Heart left ventricle (tissue), 16 donors: ENCODE measurements at regions not wholly inside any gene's neighbourhood (a gene's known extent, or its start where the extent isn't known, plus 50 kb on each side); places are given as distances from the start of the nearest gene placed in this dataset.

Experiments
- ATAC-seq, 4 donors: fragments of 200-7000 bp; cut with Tn5 transposase; one replicate each; pipeline ENCODE4 v1.9.1; 2020 to 2022; ENCODE audit warnings: moderate library complexity in 4 of 4, mild to moderate bottlenecking in 3 of 4, moderate number of reproducible peaks in 1 of 4
- DNase-seq, 5 donors: peaks; one replicate each; pipeline ENCODE4 v3.0.0-alpha.2; 2020
- H3K27ac ChIP-seq, 12 donors: fragments of 200-600 bp; sonication (generic) in 4 of 12; one replicate each; pipeline versions ENCODE4 v1.5.0 to v1.8.0; 2016 to 2022; ENCODE audit warnings: mild to moderate bottlenecking in 2 of 12
- H3K27me3 ChIP-seq, 9 donors: fragments of 200-600 bp; sonication (generic) in 2 of 9; one replicate each; pipeline versions ENCODE4 v1.5.1 to v1.8.0; 2016 to 2022; ENCODE audit warnings: mild to moderate bottlenecking in 3 of 9
- H3K36me3 ChIP-seq, 9 donors: fragments of 200-600 bp; sonication (generic) in 2 of 9; one replicate each; pipeline versions ENCODE4 v1.5.0 to v1.8.0; 2018 to 2022; ENCODE audit warnings: mild to moderate bottlenecking in 2 of 9
- H3K4me1 ChIP-seq, 12 donors: fragments of 200-600 bp; sonication (generic) in 4 of 12; one replicate each; pipeline versions ENCODE4 v1.5.0 to v1.8.0; 2016 to 2022; ENCODE audit warnings: mild to moderate bottlenecking in 3 of 12
- H3K4me3 ChIP-seq, 12 donors: fragments of 200-600 bp; sonication (generic) in 4 of 12; one replicate each; pipeline versions ENCODE4 v1.5.0 to v1.8.0; 2017 to 2022; ENCODE audit warnings: mild to moderate bottlenecking in 9 of 12, moderate library complexity in 4 of 12
- H3K9me3 ChIP-seq, 12 donors: fragments of 200-600 bp; sonication (generic) in 4 of 12; one replicate each; pipeline versions ENCODE4 v1.5.0 to v1.8.0; 2016 to 2022; ENCODE audit warnings: mild to moderate bottlenecking in 1 of 12
- POLR2A ChIP-seq, 2 donors: fragments of 450-650 bp; IDR thresholded peaks; one replicate each; pipeline ENCODE4 v1.6.1; 2017; ENCODE audit warnings: antibody characterized with exemption in 2 of 2, mild to moderate bottlenecking in 2 of 2, moderate library complexity in 2 of 2
- WGBS, 4 donors: extraction: QIAGEN DNeasy Blood & Tissue Kit in 2 of 4; methylation state at CpG; one replicate each; pipeline versions ENCODE4 v1.1.5 to v1.1.7; 2013 to 2018; 5-methylcytosine and 5-hydroxymethylcytosine counted together
- intact Hi-C, 10 donors: fragments of 100-400 bp; cut with DNase I; formaldehyde crosslinking; loops; one replicate each; pipeline versions ENCODE4 v1.11.1 to v1.14.2; 2022
- TF ChIP-seq, protein P1 (sequence below), 12 donors: fragments of 200-600 bp; sonication (generic) in 4 of 12; IDR thresholded peaks; one replicate each; pipeline versions ENCODE4 v1.5.0 to v1.8.0; 2018 to 2022; ENCODE audit warnings: antibody characterized with exemption in 12 of 12, mild to moderate bottlenecking in 5 of 12
- donor health status: ischemic (EF 13 %, LVEDD 7.1; RV severe dilation, severe dysfunction).
- donor health status: healthy with polysubstance abuse.
- donor health status: DM: no; HTN: yes; CAD: no.
- donor health status: DM: no; HTN: no; CAD: no.
- donor health status: ischemic (EF 25% LVEDD 6.9; RV normal size, moderate dysfunction).
- donor health status: ischemic (EF 25% LVEDD 5.7; RV mildly dilated, moderate dysfunction).
- donor health status: healthy.
- donor health status: DM: yes; HTN: yes; CAD: no.
- donor health status: ischemic (EF 35%, LVEDD 5.7; RV mildly dilated, moderate dysfunction).
- donor health status: nonischemic (EF 11% LVEDD 7.7; RV severe dilation, severe dysfunction).
- donor health status: DM: yes; HTN: yes; CAD: no.
- donor health status: PGD.
- donor health status: ischemic (EF 29% LVEDD 5.4; RV normal size, mild dysfunction).
- donor health status: nonischemic (EF 23%, LVEDD 6.1; RV moderate dilation, normal function).

GRCh38 chr4:15364183-15364582, 63.6 kb upstream of the C1QTNF7 start:
- intact Hi-C loops = no loop called here
- DNase-seq = no peak
- no peak for TF ChIP-seq POLR2A (IDR thresholded peaks at IDR 0.05)
- TF ChIP-seq, protein P1, sequence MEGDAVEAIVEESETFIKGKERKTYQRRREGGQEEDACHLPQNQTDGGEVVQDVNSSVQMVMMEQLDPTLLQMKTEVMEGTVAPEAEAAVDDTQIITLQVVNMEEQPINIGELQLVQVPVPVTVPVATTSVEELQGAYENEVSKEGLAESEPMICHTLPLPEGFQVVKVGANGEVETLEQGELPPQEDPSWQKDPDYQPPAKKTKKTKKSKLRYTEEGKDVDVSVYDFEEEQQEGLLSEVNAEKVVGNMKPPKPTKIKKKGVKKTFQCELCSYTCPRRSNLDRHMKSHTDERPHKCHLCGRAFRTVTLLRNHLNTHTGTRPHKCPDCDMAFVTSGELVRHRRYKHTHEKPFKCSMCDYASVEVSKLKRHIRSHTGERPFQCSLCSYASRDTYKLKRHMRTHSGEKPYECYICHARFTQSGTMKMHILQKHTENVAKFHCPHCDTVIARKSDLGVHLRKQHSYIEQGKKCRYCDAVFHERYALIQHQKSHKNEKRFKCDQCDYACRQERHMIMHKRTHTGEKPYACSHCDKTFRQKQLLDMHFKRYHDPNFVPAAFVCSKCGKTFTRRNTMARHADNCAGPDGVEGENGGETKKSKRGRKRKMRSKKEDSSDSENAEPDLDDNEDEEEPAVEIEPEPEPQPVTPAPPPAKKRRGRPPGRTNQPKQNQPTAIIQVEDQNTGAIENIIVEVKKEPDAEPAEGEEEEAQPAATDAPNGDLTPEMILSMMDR (IDR thresholded peaks at IDR 0.05) = no peak

DNA sequence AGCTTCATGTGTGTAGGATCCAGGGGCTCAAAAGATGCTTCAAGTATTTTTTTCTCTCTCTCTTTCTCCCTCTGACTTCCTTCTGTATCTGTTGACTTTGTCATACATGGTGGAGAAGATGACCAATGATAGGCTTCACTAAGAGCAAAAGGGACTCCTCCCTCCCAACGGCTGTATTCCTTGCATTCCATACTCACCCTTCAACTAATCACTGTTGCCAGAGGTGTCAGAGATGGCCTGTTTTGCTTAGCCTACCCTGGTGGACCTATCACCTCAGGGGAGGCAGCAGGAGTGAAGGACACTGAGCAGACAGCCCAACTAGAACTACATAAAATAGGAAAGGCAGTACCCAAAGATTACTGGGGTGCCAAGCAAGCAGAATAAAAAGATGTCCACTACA, 62.2 kb upstream of the C1QTNF7 start:
- Histone ChIP-seq H3K4me3 (no peak overlapping the region), H3K27me3 (no peaks in the 10 kb centered on the region), H3K9me3 (no peaks in the 10 kb centered on the region), H3K27ac (no peak overlapping the region), H3K4me1 (peaks cover 0 to 21% (median 0%) of the 10 kb centered on the region in 12 donors), H3K36me3 (no peaks in the 10 kb centered on the region)
- no peak for TF ChIP-seq POLR2A (IDR thresholded peaks at IDR 0.05)
- TF ChIP-seq, protein P1 (IDR thresholded peaks at IDR 0.05) = no peak
- WGBS, 4 donors = 9 to 19% (median 13%) methylated on average over 1 of the region's 1 CpG
- intact Hi-C loops = loop anchor here in 1 of 10 donors (5.0 kb wide), 1 partner anchor 57 kb away; no protein-coding TSS in a partner anchor
- DNase-seq = no peak
- ATAC-seq = no peak

More at GRCh38 chr4:15364183-15364582, 63.6 kb upstream of the C1QTNF7 start:
- Histone ChIP-seq H3K36me3 (no peaks in the 10 kb centered on the region), H3K27ac (no peak overlapping the region), H3K4me1 (peaks cover 0 to 11% (median 0%) of the 10 kb centered on the region in 12 donors), H3K27me3 (no peaks in the 10 kb centered on the region), H3K9me3 (no peaks in the 10 kb centered on the region), H3K4me3 (no peak overlapping the region)
- no peak for ATAC-seq

- ATAC-seq = no peak
- WGBS, 4 donors = 31 to 49% (median 44%) methylated on average over 1 of the region's 1 CpG
- TF ChIP-seq, protein P1 (IDR thresholded peaks at IDR 0.05) = no peak
- TF ChIP-seq POLR2A (IDR thresholded peaks at IDR 0.05) = no peak
- intact Hi-C loops = loop anchor here in 1 of 10 donors (5.0 kb wide), 1 partner anchor 56 kb away; no protein-coding TSS in a partner anchor
- no peak overlapping the region for H3K4me3 ChIP-seq
- H3K4me1 ChIP-seq = peaks cover 0 to 24% (median 0%) of the 10 kb centered on the region in 12 donors
- H3K27ac ChIP-seq = peak overlapping the region in 3 of 12 donors; percentile 4 to 20 (median 15)
- H3K36me3 ChIP-seq = no peaks in the 10 kb centered on the region
- H3K9me3 ChIP-seq = no peaks in the 10 kb centered on the region
- no peaks in the 10 kb centered on the region for H3K27me3 ChIP-seq
- DNase-seq = no peak
Measured at GRCh38 chr4:15366721-15367120, 61.1 kb upstream of the C1QTNF7 start.

GRCh38 chr4:15368856-15369255, 59.0 kb upstream of the C1QTNF7 start:
- no peaks in the 10 kb centered on the region for H3K36me3 ChIP-seq
- H3K9me3 ChIP-seq = no peaks in the 10 kb centered on the region
- DNase-seq (no peak), ATAC-seq (peak in 1 of 4 donors; percentile 14)
- WGBS, 4 donors = 58 to 80% (median 63%) methylated on average over 3 of the region's 3 CpGs
- no peak overlapping the region for H3K27ac ChIP-seq
- no peaks in the 10 kb centered on the region for H3K27me3 ChIP-seq
- intact Hi-C loops = loop anchor here in 1 of 10 donors (5.0 kb wide), 1 partner anchor 53 kb away; no protein-coding TSS in a partner anchor
- no peak overlapping the region for H3K4me3 ChIP-seq
- TF ChIP-seq, protein P1 (IDR thresholded peaks at IDR 0.05) = no peak
- TF ChIP-seq POLR2A (IDR thresholded peaks at IDR 0.05) = no peak
- peaks cover 0 to 24% (median 2%) of the 10 kb centered on the region in 12 donors for H3K4me1 ChIP-seq
